GM18499 (cell line): ENCODE measurements at regions not wholly inside any gene's neighbourhood (a gene's known extent, or its start where the extent isn't known, plus 50 kb on each side); places are given as distances from the start of the nearest gene placed in this dataset.

Experiments
- ATAC-seq: cut with Tn5 transposase; IDR thresholded peaks from one replicate; pipeline ENCODE4 v1.9.1; 2021; ENCODE audit warnings: moderate number of reproducible peaks; ENCODE audit not compliant: insufficient read depth, unreplicated experiment

- no peak for ATAC-seq
Observed at GRCh38 chr20:18957328-18957727, 143.7 kb downstream of the SCP2D1 start.

GRCh38 chr20:18971121-18971520 is 157.5 kb downstream of the SCP2D1 start:
- ATAC-seq = no peak

DNA sequence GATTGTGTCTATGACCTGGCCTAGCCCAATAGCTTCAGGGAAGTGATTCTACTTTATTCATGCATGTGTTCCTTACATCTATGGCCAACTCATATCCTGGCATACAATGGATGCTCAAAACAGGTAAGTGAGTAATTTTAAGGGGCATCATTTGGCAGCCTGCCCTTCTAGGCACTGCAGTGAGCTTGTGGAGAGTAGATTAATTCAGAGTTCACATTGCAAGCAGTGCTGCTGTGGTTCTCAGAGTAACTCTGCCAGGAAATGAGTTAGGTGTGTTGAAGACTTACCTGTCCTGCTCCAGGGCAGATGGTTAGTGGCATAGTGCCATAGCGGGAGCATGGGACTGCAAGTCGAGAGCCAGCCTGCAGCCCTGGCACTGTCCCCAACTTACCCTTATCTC is 158.0 kb downstream of the SCP2D1 start:
- no peak for ATAC-seq

- ATAC-seq = no peak
Observed at GRCh38 chr20:18972251-18972876, 158.8 kb downstream of the SCP2D1 start.

DNA sequence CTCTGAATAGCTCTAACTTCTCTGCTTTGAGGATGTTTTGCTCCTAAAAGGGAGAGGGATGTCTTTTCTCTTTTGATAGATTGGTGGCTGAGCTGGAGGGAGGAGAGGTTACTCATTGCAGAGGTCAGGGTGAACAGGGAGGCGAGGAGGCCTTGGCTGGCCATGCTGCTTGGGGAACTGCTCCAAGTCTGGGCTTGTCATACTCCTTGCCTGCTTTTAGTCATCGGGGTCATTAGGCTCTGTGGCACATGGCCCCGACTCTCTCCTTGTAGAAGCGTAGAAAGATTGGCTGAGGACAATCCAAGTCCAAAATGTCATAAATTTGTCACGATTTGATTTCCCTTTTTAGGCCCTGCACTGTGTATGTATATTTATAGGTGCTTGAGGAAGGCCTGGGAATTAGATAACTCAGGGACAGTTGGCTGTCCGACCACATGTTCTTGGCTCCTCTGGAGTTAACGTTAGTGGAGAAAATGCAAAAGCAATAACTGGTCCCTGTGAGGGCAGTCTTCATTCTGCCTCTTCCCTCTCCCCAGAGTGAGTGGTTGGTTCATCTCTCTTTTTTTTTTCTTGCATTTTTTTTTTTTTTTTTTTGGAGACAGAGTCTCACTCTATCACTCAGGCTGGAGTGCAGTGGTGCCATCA is 160.1 kb downstream of the SCP2D1 start:
- no peak for ATAC-seq

DNA sequence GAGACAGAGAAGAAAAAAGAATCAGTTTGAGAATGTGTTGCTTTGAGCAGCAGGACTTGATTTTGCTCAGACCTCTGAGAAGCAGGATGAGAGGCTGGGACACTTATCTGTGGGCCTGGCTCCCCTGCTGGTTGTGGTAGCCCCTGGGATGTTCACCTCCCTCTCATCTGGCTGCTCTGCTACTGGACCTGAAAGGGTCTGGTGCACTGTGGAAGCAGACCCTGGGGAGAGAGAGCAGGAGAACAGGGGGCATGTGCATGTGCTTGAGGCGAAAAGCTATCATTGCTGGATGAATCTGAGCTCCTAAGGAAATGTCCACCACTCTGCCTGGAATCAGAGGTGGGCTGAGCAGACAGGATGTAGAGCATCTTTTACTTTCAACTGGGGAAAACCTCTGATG is 161.1 kb downstream of the SCP2D1 start:
- ATAC-seq = no peak

GRCh38 chr20:18977441-18977840 is 163.9 kb downstream of the SCP2D1 start:
- no peak for ATAC-seq

- no peak for ATAC-seq
Observed at GRCh38 chr20:18978311-18978710, 164.7 kb downstream of the SCP2D1 start.

DNA sequence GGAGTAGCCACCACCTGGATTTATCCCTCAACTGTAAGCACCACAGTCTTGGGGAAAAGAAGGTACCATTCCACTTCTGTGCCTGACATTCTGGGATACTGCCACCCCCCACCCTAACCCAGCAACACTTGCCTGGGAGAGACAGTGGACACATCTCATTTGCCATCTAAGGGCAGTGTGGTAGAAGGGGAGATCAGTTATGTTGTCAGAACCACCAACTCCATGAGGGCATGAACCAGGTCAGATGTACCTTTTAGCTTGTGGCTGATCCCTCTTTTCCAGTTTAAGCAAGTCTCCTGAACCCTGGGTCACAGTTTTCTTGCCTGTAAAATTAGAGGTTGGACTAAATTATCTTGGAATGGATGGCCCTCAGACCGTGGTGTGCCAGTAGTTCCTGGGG is 165.5 kb downstream of the SCP2D1 start:
- no peak for ATAC-seq

DNA sequence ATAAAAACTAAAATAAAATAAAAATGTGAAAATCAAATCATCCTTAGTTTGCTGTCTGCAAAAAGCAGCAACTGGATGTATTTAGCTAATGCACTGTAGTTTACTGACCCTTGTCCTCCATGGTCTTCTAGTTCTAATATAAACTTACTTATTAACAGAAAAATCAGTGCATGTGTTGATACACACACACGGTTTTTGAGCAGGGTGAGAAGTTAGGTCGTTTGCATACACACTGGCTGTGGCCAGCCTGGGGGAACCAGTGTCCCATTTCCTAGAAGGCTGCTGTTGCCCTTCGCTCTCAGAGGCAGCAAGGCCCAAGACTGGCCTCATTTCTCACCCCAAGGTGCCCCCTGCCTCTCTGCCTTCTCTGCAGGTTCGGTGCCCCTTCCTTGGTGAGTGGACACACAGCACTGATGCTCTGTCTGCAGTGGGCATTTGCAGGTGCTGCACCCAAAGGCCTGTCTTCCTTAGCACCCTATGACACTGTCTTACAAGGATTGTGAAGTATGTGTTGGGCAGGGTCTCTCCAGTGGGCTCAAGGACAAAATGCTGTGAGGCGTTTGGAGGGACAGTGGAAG is 168.5 kb downstream of the SCP2D1 start:
- ATAC-seq = no peak

- no peak for ATAC-seq
Observed at GRCh38 chr20:18983796-18984195, 170.2 kb downstream of the SCP2D1 start.

GRCh38 chr20:18984238-18985200 is 170.9 kb downstream of the SCP2D1 start:
- ATAC-seq = no peak

GRCh38 chr20:18985551-18985950 is 172.0 kb downstream of the SCP2D1 start:
- no peak for ATAC-seq

- ATAC-seq = no peak
Observed at GRCh38 chr20:18986146-18986830, 172.7 kb downstream of the SCP2D1 start.

DNA sequence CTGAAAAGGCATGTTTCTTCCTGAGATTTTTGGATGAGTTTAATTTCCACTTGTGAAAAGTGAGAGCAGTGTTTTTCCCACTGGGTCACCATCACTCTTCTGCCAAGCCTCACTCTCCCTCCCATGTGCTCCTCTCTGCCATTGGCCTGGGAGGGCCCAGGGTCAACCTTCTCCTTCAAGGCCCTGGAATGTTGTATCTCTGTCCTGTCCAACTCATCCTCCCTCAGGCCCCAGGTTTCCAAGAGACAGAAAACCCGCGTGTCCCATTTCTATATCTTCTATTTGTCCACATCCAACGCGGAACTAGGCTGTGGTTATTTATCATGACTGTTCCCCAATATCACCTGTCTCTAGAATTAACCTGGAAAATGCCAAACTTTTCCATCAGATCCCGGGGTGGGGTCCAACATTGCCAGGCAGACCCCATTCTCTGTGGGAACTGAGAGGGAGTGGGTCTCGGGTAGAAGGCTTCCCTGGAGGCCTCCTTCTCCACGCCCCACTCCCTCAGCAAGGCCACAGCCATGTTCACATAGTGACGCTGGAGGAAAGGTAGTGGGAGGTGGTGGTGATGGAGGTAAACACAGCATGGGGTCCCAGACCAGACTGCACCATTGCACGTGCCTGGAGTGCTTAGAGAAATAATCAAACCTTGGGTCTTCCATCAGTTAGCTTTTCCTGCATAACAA is 173.5 kb downstream of the SCP2D1 start:
- no peak for ATAC-seq

- ATAC-seq = no peak
Observed at GRCh38 chr20:18987781-18988360, 174.3 kb downstream of the SCP2D1 start.

DNA sequence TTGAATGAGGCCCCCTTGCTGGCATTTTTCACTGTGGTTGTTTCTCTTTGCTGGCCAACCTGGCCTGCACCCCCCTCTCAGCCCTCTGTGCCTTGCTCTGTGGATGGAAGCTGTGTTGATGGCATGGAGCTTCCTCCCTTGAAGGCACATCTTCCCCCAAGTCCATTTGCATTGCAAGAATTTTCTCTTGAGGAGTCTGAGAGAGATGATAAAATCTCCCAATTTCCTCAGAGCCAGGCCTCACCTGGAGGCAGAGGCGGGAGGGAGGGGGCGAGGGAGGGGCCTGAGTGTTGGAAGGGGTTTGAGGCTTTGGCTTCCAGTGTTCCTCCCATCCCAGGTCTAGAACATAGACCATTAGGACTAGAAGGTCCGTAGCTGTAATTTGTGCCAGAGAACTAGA is 175.1 kb downstream of the SCP2D1 start:
- ATAC-seq = no peak

DNA sequence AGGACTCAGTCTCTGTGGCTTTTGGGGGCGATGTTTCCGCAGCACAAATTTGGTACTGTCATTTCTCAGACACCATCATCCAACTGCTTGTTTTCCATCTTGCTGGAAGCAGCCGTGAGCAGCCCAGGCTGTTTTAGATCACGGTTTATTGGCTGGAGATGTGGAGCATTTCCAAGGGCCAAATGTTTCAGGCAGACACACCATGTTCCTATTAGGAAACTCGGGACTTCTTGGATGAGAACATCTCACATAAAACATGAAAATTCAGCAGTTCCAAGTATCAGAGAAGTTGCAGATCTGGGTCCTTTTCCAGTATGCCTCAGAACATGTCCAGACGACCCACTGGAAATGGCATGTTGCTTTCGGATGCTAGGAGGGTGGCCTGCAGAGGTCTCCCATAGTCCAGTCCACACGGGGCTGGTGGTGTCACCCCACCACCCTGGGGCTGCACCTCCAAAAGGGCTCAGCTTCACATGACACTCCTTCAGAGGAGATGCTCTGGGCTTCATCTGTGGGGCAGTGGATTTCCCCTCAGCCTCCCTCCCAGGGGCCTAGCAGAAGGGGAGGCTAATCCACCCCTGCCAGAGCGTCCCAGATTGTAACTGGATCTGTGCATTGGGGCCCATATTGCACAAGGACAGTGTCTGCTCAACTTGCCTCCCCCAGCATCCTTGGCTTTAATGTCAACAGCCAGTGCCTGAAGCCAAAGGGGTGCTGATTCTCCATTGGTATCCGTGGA is 176.3 kb downstream of the SCP2D1 start:
- no peak for ATAC-seq

GRCh38 chr20:18991012-18991411 is 177.4 kb downstream of the SCP2D1 start:
- ATAC-seq = no peak
